Chondrocyte (in vitro differentiated cells): ENCODE measurements at regions not wholly inside any gene's neighbourhood (a gene's known extent, or its start where the extent isn't known, plus 50 kb on each side); places are given as distances from the start of the nearest gene placed in this dataset.
A peak's percentile ranks its signal among the peaks of the same experiment; 100 is the strongest.

Experiments
- DNase-seq: peaks from one replicate; pipeline ENCODE4 v3.0.0; 2021; ENCODE audit warnings: mixed read lengths, low spot score
- H3K27ac Mint-ChIP-seq: one replicate; pipeline ENCODE4 v1.8.0; 2021; ENCODE audit warnings: mild to moderate bottlenecking, moderate library complexity, mixed read lengths; ENCODE audit not compliant: unreplicated experiment
- H3K27me3 Mint-ChIP-seq: 2 replicates; pipeline ENCODE4 v1.8.0; 2021; ENCODE audit warnings: low read depth, mixed read lengths
- H3K36me3 Mint-ChIP-seq: 2 replicates; pipeline ENCODE4 v1.8.0; 2021; ENCODE audit warnings: low read depth, mixed read lengths
- H3K4me1 Mint-ChIP-seq: 2 replicates; pipeline ENCODE4 v1.8.0; 2021; ENCODE audit warnings: low read depth, mild to moderate bottlenecking, mixed read lengths
- H3K4me3 Mint-ChIP-seq: one replicate; pipeline ENCODE4 v1.8.0; 2021; ENCODE audit warnings: mild to moderate bottlenecking, moderate library complexity, mixed read lengths; ENCODE audit not compliant: unreplicated experiment
- H3K9me3 Mint-ChIP-seq: 2 replicates; pipeline ENCODE4 v1.8.0; 2021; ENCODE audit warnings: low read depth, mixed read lengths
- TF ChIP-seq, protein P1 (sequence below): fragments of 200-600 bp; sonication (generic); IDR thresholded peaks from 2 replicates; pipeline ENCODE4 v1.5.0; 2021; ENCODE audit warnings: antibody characterized with exemption, mild to moderate bottlenecking, moderate library complexity

DNA sequence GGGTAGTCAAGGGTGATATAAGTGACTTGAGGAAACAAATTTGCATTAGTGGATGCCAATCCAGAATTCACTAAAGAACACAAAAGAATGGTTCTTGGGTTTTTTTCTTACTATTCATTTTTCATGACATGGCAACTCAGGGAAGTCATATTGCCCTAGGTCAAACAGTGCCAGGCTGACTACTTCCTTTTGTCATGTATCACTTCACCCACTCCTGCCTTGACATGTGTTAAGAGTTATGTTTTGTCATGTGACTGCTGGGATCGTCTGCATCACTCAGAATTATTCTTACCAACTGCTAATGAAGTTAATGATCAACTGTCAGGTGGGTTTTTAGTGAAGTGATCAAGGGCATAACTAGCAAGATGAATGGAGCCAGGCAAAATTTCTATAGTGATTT, 74.2 kb downstream of the PRORP start:
- Mint-ChIP-seq H3K9me3 (no peaks in the 10 kb centered on the region), H3K27me3 (no peaks in the 10 kb centered on the region), H3K4me3 (no peak overlapping the region), H3K4me1 (no peaks in the 10 kb centered on the region), H3K36me3 (peaks cover 6% of the 10 kb centered on the region), H3K27ac (no peak overlapping the region)
- TF ChIP-seq, protein P1, sequence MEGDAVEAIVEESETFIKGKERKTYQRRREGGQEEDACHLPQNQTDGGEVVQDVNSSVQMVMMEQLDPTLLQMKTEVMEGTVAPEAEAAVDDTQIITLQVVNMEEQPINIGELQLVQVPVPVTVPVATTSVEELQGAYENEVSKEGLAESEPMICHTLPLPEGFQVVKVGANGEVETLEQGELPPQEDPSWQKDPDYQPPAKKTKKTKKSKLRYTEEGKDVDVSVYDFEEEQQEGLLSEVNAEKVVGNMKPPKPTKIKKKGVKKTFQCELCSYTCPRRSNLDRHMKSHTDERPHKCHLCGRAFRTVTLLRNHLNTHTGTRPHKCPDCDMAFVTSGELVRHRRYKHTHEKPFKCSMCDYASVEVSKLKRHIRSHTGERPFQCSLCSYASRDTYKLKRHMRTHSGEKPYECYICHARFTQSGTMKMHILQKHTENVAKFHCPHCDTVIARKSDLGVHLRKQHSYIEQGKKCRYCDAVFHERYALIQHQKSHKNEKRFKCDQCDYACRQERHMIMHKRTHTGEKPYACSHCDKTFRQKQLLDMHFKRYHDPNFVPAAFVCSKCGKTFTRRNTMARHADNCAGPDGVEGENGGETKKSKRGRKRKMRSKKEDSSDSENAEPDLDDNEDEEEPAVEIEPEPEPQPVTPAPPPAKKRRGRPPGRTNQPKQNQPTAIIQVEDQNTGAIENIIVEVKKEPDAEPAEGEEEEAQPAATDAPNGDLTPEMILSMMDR = no peak
- no peak for DNase-seq

DNA sequence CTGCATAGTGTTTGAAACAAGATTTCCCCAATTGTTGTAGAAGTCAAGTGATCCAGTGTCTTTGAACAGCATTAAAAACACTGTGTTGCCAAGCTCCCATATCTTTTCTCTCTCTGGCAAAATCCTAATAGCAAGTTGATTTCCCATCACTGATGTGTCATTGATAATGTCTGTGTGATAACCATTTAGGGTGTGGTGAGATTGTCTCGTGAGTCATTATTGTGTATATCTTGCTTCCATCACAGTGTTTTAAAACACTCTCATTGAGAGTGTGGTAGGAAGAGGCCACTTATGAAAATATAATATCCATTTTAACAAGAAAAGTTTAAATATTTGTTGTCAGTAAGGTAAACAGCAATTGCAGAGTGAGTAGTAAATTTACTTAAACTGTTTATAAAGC, 74.7 kb downstream of the PRORP start:
- no peak overlapping the region for H3K27ac Mint-ChIP-seq

DNA sequence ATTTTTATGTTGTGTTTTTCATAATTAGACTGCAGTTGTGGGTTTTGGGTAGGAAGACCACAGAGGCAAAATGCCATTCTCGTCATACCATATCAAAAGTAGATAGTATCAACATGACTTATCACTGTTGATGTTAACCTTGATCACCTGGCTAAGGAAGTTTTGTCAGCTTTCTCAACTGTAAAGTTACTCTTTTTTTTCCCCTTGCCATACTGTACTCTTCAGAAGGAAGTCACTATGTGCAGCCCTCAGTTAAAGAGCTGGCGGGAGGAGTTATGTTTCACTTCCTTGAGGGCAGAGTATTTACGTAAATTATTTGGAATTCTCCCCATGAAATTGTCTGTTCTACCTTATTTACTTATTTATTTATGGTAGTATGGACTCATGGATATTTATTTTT, 78.7 kb downstream of the PRORP start:
- no peak overlapping the region for H3K4me3 Mint-ChIP-seq
- H3K27me3 Mint-ChIP-seq = no peaks in the 10 kb centered on the region
- no peak for DNase-seq
- peaks cover 2% of the 10 kb centered on the region for H3K36me3 Mint-ChIP-seq
- peaks cover 5% of the 10 kb centered on the region for H3K4me1 Mint-ChIP-seq
- H3K9me3 Mint-ChIP-seq = no peaks in the 10 kb centered on the region
- H3K27ac Mint-ChIP-seq = no peak overlapping the region
- TF ChIP-seq, protein P1 = no peak

More for the DNA sequence above, 74.7 kb downstream of the PRORP start:
- Mint-ChIP-seq H3K36me3 (peaks cover 3% of the 10 kb centered on the region), H3K4me3 (no peak overlapping the region), H3K4me1 (no peaks in the 10 kb centered on the region), H3K27me3 (no peaks in the 10 kb centered on the region), H3K9me3 (no peaks in the 10 kb centered on the region)
- TF ChIP-seq, protein P1 = no peak
- no peak for DNase-seq

DNA sequence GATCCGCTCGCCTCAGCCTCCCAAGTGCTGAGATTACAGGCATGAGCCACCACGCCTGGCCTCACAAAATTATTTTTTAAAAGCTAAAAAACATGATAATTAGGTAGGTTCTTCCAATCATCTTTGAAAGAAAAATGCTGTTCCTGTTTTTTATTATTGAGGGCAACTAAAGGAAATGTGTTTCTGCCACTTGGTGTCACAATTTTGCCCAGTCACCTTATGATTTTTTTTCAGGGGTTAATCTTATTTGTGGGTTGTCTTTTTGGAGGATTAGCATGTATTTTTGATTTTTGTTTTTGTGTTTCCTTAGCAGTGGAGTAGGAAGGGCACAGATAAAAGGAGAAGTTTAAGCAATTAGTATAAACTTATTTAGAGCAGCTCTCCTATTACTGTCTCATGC, 79.8 kb downstream of the PRORP start:
- H3K36me3 Mint-ChIP-seq = peaks cover 2% of the 10 kb centered on the region
- no peak for DNase-seq
- H3K27me3 Mint-ChIP-seq = no peaks in the 10 kb centered on the region
- no peaks in the 10 kb centered on the region for H3K9me3 Mint-ChIP-seq
- TF ChIP-seq, protein P1 = no peak
- H3K4me1 Mint-ChIP-seq = peaks cover 5% of the 10 kb centered on the region
- H3K4me3 Mint-ChIP-seq = no peak overlapping the region
- H3K27ac Mint-ChIP-seq = peak overlapping the region; percentile 63

DNA sequence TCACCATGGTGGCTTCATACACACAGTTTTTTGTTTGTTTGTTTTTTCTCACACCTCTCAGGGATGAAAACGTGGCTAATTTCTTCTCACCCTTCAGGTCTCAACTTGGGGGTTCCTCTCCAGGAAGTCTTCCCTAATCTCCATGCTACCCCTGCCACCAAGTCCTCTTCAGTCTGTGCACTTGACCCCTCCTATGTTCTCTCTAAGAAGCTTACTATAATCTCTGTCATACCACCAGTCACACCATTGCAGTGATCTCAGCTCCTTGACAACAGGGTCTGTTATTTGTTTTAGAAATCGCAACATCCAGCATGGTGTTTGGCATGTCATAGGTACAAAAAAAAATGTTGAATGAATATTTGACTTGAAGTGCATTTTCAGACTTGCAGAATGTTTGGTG, 83.4 kb downstream of the PRORP start:
- no peak for DNase-seq
- no peak overlapping the region for H3K4me3 Mint-ChIP-seq
- H3K27ac Mint-ChIP-seq = no peak overlapping the region
- no peaks in the 10 kb centered on the region for H3K9me3 Mint-ChIP-seq
- no peaks in the 10 kb centered on the region for H3K27me3 Mint-ChIP-seq
- H3K4me1 Mint-ChIP-seq = peaks cover 5% of the 10 kb centered on the region
- TF ChIP-seq, protein P1 = no peak
- H3K36me3 Mint-ChIP-seq = peaks cover 2% of the 10 kb centered on the region
